Ishikawa (cell line): ENCODE measurements at regions not wholly inside any gene's neighbourhood (a gene's known extent, or its start where the extent isn't known, plus 50 kb on each side); places are given as distances from the start of the nearest gene placed in this dataset.

Experiments
- CEBPB ChIP-seq: IDR thresholded peaks from 2 replicates; pipeline ENCODE4 v1.6.1; 2012
- CREB1 ChIP-seq: IDR thresholded peaks from 2 replicates; pipeline ENCODE4 v1.6.1; 2012; ENCODE audit warnings: low read depth
- REST ChIP-seq: IDR thresholded peaks from 2 replicates; pipeline ENCODE4 v1.6.1; 2012; ENCODE audit warnings: low read depth, mild to moderate bottlenecking
- TAF1 ChIP-seq: IDR thresholded peaks from 2 replicates; pipeline ENCODE4 v1.6.1; 2012; ENCODE audit warnings: low read depth, mild to moderate bottlenecking
- TCF12 ChIP-seq: IDR thresholded peaks from 2 replicates; pipeline ENCODE4 v1.6.1; 2012; ENCODE audit warnings: low read depth
- YY1 ChIP-seq: IDR thresholded peaks from 2 replicates; pipeline ENCODE4 v1.6.1; 2012; ENCODE audit warnings: low read depth
- TF ChIP-seq, protein P1 (sequence below): IDR thresholded peaks from 2 replicates; pipeline ENCODE4 v1.6.1; 2012
- TF ChIP-seq, protein P2 (sequence below): IDR thresholded peaks from 2 replicates; pipeline ENCODE4 v1.6.1; 2012

DNA sequence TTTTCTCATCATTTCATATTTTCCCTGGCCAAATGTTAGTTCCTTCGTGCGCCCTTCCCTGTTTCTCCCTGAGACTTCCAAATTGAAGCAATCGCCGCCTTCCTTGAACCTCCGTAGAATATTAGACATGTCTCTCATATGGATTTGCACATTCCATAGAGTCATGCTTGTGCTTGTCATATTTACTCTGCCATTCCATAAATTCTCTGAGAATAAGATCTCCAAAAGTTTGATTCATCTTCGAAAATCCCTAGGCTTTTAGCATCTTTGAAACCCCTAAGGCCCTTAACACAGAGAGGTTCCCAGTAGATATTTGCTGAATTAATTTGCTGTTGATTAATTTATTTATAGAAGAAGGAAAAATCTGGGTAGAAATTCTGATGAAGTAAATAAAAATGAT, 202.2 kb upstream of the PIK3C3 start:
- TF ChIP-seq TAF1, result no peak
- TF ChIP-seq CREB1, result no peak
- TF ChIP-seq, protein P1, sequence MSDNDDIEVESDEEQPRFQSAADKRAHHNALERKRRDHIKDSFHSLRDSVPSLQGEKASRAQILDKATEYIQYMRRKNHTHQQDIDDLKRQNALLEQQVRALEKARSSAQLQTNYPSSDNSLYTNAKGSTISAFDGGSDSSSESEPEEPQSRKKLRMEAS, result no peak
- no peak for TF ChIP-seq YY1
- no peak for TF ChIP-seq CEBPB
- TF ChIP-seq REST, result no peak
- TF ChIP-seq, protein P2, sequence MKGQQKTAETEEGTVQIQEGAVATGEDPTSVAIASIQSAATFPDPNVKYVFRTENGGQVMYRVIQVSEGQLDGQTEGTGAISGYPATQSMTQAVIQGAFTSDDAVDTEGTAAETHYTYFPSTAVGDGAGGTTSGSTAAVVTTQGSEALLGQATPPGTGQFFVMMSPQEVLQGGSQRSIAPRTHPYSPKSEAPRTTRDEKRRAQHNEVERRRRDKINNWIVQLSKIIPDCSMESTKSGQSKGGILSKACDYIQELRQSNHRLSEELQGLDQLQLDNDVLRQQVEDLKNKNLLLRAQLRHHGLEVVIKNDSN, result no peak
- TF ChIP-seq TCF12, result no peak
